ENCODE measurements at regions not wholly inside any gene's neighbourhood (a gene's known extent, or its start where the extent isn't known, plus 50 kb on each side); places are given as distances from the start of the nearest gene placed in this dataset.

DNA sequence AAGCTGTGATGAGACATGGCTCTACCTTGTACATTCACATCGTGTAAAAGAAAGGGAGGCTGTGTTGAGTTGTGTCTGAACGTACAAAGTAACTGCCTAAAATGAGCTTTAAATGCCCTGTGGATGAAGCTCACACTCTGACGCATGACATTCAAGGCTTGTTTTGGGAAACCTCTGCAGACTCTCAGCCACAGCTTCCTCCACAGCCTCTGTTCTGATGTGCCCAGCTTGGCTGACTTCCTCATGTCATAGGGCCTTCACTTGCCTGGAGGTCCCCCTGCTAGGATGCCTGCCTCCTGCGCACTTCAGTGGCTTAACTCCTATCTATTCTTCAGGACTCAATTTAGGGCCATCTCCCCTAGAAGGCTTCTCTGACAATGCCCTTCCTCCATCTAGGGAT, 230.0 kb upstream of the HABP2 start:
- TF ChIP-seq CTCF (IDR thresholded peaks at IDR 0.05), result no peak
- no peak overlapping the region for H3K4me3 ChIP-seq
- DNase-seq (peak; percentile 58), ATAC-seq (peak; percentile 63 to 75)
- intact Hi-C loops (cut with DNase I), result no loop called here
- H3K27me3 ChIP-seq (ENCODE audit: low read depth), result no peaks in the 10 kb centered on the region
- no peaks in the 10 kb centered on the region for H3K9me3 ChIP-seq
- no peaks in the 10 kb centered on the region for H3K36me3 ChIP-seq
- H3K27ac ChIP-seq, result no peak overlapping the region
- peaks cover 26% of the 10 kb centered on the region for H3K4me1 ChIP-seq

DNA sequence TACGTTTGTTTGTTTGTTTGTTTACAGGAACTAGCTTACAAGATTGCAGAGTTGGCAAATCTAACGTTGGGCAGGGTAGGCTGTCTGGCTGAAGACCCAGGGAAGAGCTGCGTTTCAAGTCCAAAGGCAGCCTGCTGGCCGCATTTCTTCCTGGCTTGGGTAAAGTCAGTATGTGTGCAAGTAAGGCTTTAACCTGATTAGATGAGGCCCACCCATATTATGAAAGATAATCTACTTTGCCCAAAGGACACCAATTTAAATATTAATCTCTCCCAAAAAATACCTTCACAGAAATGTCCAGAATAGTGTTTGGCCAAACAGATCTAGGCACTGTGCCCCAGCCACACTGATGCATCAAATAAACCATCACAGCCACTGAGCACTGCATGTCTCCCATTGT, 228.9 kb upstream of the HABP2 start:
- no peak for ATAC-seq
- no peak for DNase-seq
- no peak for TF ChIP-seq CTCF (IDR thresholded peaks at IDR 0.05)
- Histone ChIP-seq H3K9me3 (no peaks in the 10 kb centered on the region), H3K4me3 (no peak overlapping the region), H3K27ac (no peak overlapping the region), H3K4me1 (peaks cover 26% of the 10 kb centered on the region), H3K36me3 (no peaks in the 10 kb centered on the region), H3K27me3 (ENCODE audit: low read depth) (no peaks in the 10 kb centered on the region)
- intact Hi-C loops (cut with DNase I), result no loop called here

DNA sequence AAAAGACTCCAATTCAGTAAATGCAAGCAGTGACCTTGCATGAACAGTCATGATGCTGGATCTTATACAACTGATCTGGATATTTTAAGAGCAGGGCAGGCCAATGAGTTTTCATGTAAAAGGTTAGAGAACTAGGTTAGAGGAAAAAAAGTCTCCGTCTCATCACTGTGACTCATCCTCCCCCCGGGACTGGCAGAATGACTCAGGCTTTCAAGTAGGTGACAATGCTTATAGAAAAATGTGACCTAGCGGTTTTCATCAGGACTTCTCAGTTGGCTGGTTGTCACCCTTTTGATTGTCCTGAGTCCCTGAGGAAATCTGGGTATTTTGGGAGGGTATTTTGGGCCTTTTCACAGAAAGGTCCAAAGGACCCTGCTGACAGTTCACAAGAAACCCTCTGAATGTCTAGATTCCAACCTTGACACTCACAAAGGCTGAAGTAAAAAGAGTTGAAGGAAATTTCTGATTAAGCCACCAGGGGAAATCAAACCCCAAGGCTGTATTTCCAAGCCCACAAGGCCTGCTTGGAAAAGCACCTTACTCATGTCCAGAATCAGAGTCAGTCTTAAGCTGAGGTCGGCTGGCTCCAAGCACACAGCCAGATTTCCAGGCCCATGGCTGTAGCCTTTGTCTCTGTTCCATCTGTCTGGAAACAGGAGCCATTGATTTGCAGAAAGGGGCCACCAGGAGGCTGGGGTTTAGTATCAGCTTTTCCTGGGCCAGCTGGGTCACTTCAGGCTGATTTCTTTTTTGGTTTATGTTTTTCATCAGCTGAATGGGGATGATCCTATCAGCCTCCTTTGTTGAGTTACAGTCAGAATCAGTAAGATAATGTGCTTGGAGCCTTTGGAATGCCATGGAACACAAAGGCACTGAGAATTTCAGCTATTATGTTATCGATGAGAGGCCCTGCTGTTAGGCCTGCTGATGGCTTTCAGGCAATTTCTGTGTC, 226.4 kb upstream of the HABP2 start:
- no peak for DNase-seq
- H3K27ac ChIP-seq, result peak overlapping the region; percentile 18

DNA sequence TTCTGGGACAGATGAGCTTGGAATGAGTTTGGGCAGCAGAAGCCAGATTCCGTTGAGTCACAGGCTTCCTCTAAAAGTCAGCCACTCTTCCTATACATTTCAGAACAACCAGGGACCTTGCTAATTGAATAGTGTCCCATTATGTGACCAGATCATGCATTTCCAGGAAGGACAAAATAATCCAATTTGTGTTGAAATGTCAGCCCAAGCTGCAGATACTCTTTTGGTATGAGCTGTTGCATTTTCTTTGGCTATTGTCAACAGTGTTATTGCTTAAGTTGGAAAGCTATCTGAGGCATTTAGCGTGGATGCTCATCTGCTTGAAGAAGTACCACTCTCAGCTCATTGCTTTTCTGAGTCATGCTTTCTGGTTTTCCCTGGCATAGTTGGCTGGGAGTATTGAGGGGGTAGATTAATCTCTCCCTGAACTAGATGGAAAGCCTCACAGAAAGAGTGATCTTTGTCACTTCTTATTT, 223.7 kb upstream of the HABP2 start:
- Histone ChIP-seq H3K4me1 (peaks cover 17% of the 10 kb centered on the region), H3K4me3 (no peak overlapping the region), H3K36me3 (no peaks in the 10 kb centered on the region), H3K27me3 (ENCODE audit: low read depth) (no peaks in the 10 kb centered on the region), H3K9me3 (peaks cover 8% of the 10 kb centered on the region), H3K27ac (no peak overlapping the region)
- ATAC-seq (no peak), DNase-seq (no peak)
- intact Hi-C loops (cut with DNase I), result no loop called here
- TF ChIP-seq CTCF (IDR thresholded peaks at IDR 0.05), result no peak

More for the DNA sequence above, 226.4 kb upstream of the HABP2 start:
- ATAC-seq, result peak; percentile 51 to 66
- Histone ChIP-seq H3K9me3 (no peaks in the 10 kb centered on the region), H3K4me1 (peaks cover 25% of the 10 kb centered on the region), H3K36me3 (no peaks in the 10 kb centered on the region), H3K27me3 (ENCODE audit: low read depth) (no peaks in the 10 kb centered on the region), H3K4me3 (no peak overlapping the region)
- intact Hi-C loops (cut with DNase I), result no loop called here
- no peak for TF ChIP-seq CTCF (IDR thresholded peaks at IDR 0.05)

DNA sequence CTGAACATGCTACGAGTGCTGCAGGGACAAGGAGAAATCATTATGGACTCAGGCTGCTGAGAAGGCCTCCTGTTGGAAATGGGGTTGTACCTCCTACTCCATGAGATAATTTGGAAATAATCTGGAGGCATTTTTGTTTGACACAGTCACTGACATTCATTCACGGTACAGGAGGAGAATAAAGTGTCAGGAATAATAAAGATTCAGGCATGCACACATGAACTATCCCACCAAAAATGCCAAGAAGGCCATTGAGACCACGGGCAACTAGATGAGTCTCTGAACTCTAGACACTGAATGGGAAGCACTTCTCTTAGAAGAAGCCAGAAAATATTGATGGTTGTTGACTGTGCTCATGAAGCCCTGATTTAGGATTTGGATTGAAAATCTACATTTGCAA, 220.9 kb upstream of the HABP2 start:
- intact Hi-C loops (cut with DNase I), result no loop called here
- H3K4me1 ChIP-seq, result peaks cover 1% of the 10 kb centered on the region
- DNase-seq, result no peak
- peaks cover 10% of the 10 kb centered on the region for H3K9me3 ChIP-seq
- TF ChIP-seq CTCF (IDR thresholded peaks at IDR 0.05), result no peak
- H3K36me3 ChIP-seq, result no peaks in the 10 kb centered on the region
- no peak for ATAC-seq
- H3K4me3 ChIP-seq, result no peak overlapping the region
- H3K27ac ChIP-seq, result no peak overlapping the region
- no peaks in the 10 kb centered on the region for H3K27me3 ChIP-seq (ENCODE audit: low read depth)
